HG03175 (cell line): ENCODE measurements at regions not wholly inside any gene's neighbourhood (a gene's known extent, or its start where the extent isn't known, plus 50 kb on each side); places are given as distances from the start of the nearest gene placed in this dataset.
"Not testable (repeated sequence)": the region's sequence is repeated elsewhere in the genome, so short reads cannot be mapped to it uniquely, and the experiment has no call there.

Experiments used
- ATAC-seq: cut with Tn5 transposase; IDR thresholded peaks from one replicate; pipeline ENCODE4 v1.9.1; 2021; ENCODE audit warnings: mild to moderate bottlenecking, moderate library complexity; ENCODE audit not compliant: unreplicated experiment

DNA sequence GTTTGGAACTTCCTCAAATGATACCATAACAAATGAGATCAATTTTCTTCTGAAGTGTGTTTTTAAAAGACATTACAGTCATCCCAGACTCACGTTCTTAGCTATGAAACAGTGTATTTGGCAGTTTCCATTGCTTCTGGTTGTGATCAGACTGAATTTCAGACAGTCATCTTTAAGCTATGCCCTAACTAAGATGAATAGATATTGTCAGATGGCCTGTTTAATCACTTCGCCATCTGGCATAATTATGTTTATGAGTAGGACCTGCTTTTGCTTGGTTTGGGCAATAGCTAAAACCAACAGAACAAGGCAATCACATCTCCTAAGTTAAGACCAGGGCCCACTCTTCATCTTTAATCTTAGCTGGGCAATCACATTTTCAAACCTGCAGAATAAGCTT is 313.1 kb downstream of the SV2B start:
- no peak for ATAC-seq

DNA sequence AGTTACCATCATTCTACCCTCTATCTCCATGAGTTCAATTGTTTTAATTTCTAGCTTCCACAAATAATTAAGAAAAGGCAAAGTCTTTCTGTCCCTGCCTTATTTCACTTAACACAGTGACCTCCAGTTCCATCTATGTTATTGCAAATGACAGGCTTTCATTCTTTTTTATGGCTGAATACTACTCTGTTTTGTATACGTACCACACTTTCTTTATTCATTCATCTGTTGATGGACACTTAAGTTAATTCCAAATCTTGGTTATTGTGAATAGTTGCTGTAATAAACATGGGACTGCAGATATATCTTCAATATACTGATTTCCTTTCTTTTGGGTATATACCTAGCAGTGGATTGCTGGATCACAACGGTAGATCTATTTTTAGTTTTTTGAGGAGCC is 314.1 kb downstream of the SV2B start:
- no peak for ATAC-seq

DNA sequence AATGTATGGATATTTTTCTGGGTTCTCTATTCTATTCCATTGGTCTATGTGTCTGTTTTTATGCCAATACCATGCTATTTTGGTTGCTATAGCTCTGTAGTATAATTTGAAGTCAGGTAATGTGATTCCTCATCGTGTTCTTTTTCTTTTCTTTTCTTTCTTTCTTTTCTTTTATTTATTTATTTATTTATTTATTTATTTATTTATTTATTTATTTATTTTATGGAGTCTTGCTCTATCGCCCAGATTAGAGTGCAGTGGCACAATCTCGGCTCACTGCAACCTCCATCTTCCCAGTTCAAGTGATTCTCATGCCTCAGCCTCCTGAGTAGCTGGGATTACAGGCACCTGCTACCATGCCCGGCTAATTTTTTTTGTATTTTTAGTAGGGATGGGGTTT is 315.2 kb downstream of the SV2B start:
- ATAC-seq = not testable (repeated sequence)

DNA sequence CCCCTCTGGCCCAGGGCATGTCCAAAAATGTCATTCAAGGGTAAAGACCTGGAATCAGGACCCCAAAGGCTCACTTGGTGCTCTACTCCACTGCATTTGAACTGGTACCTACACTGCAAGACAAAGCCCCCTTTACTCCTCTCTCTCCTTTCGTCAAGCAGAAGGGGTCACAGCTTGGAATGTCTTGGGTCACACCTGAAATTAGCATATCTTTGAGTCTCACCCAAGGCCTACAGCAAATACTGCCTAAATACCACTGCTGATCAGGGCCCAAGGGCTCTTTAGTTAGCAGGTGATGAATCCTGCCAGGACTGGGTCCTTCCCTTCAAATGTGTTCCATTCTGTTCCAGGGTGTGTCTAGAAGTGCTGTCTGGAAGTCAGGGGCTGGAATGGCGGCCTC is 320.6 kb downstream of the SV2B start:
- ATAC-seq = no peak

DNA sequence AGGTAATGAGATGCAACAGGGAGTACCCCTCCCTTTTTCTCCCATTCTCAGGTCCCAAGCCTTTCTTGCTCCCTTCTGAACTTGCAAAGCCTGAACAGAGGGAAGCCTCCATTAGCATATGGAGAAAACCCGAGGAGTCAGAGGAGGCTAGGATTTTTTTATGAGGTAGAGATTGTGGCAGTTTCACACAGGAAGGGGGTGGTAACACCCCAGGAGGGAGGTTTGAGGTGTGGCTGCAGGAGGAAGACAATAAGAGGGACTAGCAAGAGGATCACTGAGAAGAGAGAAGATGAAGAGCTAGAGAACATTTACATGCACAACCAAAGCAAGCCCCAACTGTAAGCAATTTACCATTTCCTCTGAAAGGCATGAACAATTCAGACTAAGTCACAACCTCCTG is 322.7 kb downstream of the SV2B start:
- no peak for ATAC-seq

DNA sequence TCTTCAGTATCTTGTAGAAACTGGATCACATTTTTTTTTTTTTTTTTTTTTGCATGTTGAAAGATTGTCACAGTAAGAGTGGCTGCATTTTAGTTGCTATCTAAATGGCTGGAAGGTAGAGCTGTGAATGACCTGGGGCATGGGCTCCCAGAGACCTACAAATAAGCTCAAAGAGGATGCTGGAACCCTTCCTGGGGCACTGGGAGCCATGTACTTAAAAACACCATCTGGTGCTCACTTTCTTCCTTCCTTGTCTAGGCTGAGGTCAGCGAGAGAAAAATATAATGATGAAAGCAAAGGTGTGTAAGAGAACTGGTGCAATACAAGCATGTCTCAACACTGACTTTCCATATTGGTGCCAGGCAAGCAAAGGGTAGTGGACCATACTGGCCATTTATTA is 323.9 kb downstream of the SV2B start:
- ATAC-seq = no peak

DNA sequence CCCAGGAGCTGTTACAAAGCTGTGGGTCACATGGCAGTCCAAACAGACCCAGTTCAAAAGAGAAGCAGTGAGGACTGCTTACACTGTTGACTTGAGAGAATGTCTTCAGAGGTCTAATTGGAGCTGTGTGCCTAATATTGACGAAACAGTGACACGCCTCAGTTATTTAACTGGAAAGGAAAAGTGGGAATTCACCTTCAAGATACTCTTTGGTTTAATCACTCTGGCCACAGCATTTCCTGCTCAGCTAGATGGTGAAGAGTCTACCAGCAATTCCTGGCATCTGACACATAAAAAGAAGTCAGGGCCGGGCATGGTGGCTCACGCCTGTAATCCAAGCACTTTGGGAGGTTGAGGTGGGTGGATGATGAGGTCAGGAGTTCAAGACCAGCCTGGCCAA is 326.4 kb downstream of the SV2B start:
- ATAC-seq = no peak

DNA sequence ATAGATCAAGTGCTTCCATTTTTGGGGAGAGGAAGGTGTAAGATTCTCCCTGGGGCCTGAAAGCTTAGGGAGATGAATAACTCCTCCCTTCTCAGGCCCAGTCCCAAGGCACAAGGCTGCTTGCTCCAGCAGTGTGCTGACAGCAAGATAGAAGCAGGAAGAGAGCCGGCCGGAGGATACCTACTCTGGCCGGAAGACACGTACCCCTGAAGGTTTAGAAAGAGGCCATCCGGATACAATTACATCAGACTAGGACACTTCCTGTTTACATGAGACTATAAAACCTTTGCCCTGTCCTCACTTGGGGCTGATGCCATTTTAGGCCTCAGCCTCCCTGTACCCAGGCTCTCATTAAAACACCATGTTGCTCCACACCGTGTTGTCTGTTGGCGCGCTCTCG is 329.9 kb downstream of the SV2B start:
- no peak for ATAC-seq

DNA sequence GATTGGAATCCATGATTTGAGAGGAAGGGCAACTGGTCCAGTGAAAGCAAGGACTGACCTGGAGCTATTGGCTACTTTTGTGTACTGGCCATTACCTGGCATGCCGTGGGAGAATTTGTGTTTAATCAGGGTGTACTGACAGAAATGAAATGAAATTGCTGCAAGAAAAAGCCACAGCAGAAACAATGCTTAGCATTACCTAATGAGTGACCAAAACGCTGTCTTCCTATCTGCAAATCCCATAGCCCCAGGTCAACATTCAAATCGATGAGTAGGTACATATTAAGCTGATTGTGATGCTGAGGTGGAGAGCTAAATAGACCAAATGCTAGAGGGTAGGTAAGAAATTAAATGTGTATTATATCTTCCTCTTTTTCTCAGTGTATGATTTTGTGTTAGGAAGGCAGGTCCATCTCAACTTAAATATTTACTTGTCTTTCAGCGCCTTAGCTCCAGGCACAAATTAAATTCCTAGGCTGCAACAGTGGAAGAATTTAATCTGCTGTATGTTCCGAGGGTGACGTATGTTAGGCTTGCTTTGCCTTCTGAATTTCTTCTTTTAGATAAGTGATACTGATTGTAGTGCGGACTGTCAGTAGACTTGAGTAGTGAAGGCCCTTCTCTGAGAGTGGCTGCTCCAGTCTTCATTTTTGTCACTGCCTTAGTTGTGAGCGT is 331.1 kb downstream of the SV2B start:
- no peak for ATAC-seq

DNA sequence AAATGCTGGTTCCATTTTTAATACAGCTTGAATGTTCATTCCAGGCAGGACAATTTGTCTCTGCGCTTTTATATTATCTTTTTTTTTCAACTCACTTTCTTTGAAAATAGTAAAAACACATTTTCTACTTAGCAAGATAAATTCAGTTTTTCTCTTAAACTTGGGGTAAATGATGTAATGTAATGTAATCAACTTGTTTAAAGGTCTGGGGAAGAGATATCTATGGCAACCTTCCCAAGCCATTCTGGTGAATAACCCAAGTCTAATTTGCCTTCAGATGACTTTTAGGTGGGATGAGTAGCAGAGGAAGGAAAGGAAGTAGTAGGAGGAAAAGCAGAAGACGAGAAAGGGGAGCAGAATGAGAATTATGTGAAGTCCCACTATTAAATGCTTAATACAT is 335.1 kb downstream of the SV2B start:
- no peak for ATAC-seq

DNA sequence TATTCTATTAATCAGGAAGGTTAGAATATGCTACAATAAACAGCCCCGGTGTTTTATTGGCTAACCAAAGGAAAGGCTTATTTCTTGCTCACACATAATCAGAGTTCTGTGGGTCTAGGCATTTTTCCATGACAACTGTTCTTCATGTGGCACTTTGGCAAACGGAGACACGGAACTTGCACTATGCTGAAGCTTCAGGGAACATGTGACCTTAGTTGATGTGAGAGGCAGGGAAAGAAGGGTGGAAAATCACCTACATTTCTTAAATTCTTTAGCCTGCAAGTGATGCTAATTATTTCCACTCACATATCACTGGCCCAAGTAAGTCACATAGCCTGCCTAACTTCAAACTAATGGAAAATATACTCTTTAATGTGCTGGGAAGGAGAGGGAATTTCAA is 344.6 kb downstream of the SV2B start:
- ATAC-seq = no peak

DNA sequence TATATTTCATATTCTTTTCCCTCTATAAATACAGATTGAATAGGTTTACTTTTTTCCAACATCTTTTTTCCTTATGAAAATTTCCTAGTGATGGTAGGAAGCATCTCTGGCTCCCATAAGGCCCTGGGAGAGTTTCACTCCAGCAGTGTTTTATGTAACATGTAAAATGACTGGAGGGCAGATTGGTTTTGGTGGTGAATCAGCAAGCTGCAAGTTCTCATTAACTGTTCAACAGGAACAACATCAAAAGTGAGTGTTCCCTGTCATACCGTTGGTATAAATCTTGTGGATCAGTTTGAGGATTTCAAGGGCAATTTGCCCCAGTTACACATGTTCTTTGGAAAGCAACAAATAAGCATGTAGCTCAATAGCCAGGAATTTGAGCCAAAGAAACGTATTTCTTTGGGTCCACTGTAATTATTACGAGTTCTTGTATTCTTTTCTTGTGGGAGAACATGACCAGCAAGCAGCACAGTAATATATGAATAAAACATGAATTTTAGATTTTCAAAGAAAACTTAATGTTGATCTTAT is 345.7 kb downstream of the SV2B start:
- no peak for ATAC-seq

DNA sequence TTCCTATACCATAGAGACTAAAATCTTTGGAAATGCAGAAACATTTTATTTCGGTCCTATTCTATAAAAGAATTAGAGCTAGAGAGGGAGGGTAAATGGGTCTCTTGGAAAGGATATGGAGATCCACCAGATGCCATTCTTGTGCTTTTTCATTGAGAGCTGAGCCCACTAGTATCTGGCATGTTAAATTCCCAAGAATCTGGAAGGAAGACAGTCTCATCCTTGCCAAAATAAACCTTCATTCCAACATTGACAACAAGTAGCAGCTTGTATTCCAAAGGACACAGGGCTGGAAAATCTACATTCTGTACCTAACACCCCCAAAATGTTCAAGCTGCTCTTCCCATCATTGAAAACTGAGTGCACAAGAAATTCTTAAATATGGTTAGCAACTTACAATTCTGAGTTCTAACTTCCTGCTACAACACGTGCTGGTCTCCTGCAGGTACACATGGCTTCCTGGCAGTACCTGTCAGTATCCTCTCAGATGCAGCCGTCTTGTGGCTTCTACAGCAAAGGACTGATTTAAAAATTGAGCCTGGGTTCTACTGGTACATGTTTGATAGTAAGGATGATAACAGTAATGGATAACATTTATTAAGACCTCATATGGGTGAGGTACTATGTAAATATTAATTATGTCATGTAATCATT is 348.1 kb downstream of the SV2B start:
- no peak for ATAC-seq

DNA sequence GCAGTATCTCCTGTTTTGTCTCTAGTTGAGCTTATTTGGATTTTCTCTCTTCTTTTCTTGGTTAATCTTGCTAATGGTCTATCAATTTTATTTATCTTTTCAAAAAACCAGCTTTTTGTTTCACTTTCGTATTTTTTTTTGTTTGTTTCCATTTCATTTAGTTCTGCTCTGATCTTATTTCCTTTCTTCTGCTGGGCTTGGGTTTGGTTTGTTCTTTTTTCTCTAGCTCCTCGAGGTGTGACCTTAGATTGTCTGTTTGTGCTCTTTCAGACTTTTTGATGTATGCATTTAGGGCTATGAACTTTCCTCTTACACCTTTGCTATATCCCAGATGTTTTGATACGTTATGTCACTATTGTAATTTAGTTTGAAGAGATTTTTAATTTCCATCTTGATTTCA is 353.3 kb downstream of the SV2B start:
- not testable (repeated sequence) for ATAC-seq

DNA sequence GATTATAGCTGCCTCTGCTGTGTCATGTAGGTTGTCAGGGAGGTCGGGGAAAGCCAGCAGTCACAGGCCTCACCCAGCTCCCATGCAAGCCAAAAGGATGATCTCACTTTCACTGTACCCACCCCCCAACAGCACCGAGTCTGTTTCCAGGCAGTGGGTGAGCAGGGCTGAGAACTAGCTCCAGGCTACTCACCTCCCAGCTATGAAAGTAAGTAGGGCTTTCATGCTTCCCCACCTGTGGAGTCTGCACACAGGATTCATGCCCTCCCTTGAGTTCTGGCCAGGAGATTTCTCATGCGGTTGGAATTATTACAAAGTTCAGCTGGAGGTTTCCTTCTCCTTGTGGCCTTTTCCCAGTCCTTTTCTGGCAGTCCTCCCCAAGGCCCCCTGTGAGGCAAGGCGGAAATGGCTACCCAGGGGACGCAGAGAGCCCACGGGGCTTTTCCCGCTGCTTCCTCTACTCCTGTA is 356.2 kb downstream of the SV2B start:
- no peak for ATAC-seq

DNA sequence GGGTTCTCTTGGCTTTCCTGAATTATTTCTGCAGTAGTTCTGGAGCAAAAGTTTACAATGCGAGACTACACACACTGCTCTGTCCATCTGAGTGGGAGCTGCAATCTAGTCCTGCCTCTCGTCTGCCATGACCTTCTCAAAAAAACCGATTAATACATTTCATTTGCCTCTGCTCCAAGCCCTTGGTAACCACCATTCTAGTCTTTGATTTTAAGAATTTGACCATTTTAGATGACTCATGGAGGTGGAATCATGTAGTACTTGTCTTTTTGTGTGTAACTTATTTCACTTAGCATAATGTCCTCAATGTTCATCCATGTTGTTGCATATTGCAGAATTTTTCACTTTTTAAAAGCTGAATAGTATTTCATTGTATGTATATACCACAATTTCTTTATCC is 356.9 kb downstream of the SV2B start:
- no peak for ATAC-seq

DNA sequence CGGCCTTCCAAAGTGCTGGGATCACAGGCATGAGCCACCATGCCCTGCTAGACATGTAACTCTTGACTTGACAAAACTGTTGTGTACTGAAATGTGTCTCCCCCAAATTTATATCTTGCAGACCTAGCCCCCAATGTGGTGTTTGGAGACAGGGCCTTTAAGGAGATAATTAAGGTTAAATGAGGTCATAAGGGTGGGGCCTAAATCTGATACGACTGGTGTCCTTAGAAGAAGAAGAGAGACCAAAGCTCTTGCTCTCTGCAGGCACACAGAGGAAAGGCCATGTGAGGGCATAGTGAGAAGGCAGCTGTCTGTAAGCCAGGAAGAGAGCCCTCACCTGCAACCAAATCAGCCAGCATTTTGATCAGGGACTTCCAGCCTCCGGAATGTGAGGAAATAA is 361.3 kb downstream of the SV2B start:
- ATAC-seq = no peak

DNA sequence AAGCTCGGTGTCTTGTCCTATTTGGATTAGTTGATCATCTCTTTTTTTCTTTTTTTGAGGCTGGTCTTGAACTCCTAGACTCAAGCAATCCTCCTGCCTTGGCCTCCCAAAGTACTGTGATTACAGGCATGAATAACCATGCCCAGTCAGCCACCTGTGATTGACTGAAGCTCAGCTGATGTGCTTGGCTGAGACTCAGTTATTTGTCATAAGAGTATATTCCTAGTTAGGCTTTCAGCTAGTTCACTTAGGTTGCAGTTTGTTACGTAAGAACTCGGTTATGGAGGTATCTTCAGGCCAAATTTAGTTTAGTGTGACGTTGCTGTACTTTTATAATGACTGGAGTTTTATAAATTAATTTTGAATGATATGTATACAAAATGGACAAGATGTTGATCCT is 365.0 kb downstream of the SV2B start:
- ATAC-seq = no peak

DNA sequence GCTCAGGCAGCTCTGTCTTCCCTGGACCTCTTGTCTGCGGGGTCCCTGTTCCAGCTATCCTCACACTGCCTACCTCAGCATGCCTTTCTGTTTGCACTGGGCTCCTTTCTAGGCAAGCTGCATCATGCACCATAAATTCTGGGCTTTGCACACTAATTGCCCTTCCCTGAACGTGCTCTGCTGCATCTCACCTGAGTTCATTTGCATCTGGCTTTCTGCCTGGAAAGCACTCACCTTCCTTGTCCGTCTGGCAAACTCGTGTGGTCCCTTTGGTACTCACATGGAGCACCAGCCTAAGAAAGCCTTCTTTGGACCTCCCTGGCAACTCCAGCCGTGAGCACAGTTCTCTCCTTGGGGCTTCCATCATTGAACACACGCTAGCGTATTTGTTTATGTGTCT is 365.6 kb downstream of the SV2B start:
- ATAC-seq = no peak

DNA sequence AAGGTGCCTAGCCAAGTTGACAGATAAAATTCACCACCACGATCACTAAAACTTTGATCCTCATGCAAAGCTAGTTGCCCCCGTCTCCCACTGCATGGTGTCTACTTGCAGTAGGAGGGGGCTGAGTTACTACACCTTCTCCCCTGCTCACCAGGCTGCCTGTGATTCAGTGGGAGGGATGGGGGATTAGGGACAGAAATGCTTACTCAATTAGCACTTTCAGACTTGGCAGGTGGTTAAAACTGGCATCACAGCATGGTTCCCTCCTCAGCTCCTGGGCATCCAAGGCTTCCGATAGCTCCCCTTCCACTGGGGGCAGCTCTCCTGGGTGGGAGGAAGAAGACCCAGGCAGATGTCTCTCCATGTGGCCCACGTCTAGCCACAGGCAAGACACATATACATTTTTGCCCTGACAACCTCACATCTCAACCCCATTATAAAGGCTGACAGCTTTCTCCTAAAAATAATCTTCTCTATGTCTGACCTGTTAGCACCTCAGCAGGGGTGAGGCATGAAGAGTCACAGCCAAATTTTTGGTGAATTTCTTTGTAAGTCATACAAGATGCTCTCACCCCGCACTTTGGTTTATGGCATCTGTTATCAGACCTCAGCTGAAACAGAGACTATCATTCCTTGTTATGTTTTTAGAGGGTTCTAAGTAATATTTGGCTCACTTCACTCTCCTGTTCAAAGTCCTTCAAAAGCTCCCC is 369.0 kb downstream of the SV2B start:
- no peak for ATAC-seq

DNA sequence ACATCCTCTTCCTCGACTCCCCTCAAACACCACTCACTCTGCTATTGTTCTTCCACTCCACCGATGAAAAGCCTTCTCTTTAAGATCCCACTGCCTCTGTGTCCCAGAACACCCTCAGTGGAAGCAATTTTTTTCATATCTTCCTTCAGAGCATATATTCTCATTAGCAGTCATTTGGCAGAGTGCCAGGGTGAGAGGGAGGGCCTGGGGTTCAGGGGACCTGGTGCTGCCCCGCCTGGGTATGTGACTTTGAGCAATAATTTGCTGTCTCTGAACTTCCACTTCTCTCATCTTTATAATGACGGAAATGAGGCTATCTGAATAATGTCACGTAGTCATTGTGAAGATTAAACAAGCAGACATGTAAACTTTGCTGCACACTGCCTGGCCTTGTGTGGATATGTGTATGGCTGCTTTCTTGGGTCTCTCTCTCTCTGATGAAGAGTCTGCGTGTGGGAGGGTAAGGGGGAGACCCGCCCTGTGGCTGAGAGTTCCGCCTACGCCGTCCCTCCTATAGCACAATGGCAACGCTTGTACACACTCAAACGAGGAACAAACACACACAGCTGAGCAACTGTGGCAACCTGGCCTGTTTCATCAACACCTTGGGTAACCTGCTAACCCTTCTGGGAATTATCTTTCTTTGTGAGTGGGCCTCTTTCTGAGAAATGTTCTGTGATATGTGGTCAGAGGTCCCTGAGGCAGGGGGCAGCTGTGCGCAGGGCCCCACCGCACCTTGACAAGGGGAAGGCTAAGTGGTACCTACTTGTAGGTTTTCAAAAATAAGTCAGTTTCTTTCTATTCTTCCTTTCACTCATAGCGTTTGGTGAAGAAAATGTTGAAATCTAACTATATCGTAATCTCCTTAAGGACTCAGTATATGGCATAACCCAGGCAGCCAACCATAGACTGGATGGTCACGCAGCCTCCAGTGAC is 369.8 kb downstream of the SV2B start:
- no peak for ATAC-seq
